Breast epithelium (tissue), 4 donors: ENCODE measurements at regions not wholly inside any gene's neighbourhood (a gene's known extent, or its start where the extent isn't known, plus 50 kb on each side); places are given as distances from the start of the nearest gene placed in this dataset.

ENCODE experiments used
- DNase-seq, 2 donors: peaks; one replicate each; pipeline ENCODE4 v3.0.0-alpha.2; 2019; ENCODE audit warnings: low spot score in 2 of 2
- H3K27ac ChIP-seq, 2 donors: fragments of 200-600 bp; sonication (generic) in 1 of 2; one replicate each; pipeline ENCODE4 v1.5.1; 2016 to 2019; ENCODE audit warnings: mild to moderate bottlenecking in 1 of 2
- H3K27me3 ChIP-seq, 2 donors: fragments of 200-600 bp; sonication (generic) in 1 of 2; one replicate each; pipeline versions ENCODE4 v1.5.1 to v1.6.0; 2017 to 2019; ENCODE audit warnings: control low read depth in 1 of 2, mild to moderate bottlenecking in 1 of 2
- H3K36me3 ChIP-seq: fragments of 200-600 bp; one replicate; pipeline ENCODE4 v1.5.1; 2019
- H3K4me1 ChIP-seq, 2 donors: fragments of 200-600 bp; sonication (generic); one replicate each; pipeline ENCODE4 v1.5.1; 2016 to 2019; ENCODE audit warnings: control low read depth in 1 of 2
- H3K4me3 ChIP-seq, 3 donors: fragments of 200-600 bp; sonication (generic); 1 replicate in 2 of 3; 2 replicates in 1 of 3; pipeline ENCODE4 v1.5.1; 2016 to 2019; ENCODE audit warnings: mild to moderate bottlenecking in 3 of 3, moderate library complexity in 2 of 3
- H3K9me3 ChIP-seq, 2 donors: fragments of 200-600 bp; sonication (generic) in 1 of 2; one replicate each; pipeline ENCODE4 v1.5.1; 2016 to 2019; ENCODE audit warnings: control low read depth in 1 of 2
- CTCF ChIP-seq, 3 donors: fragments of 450-650 bp; IDR thresholded peaks; one replicate each; pipeline ENCODE4 v1.5.1; 2016 to 2017; ENCODE audit warnings: antibody characterized with exemption in 3 of 3, mild to moderate bottlenecking in 3 of 3, moderate library complexity in 3 of 3
- POLR2A ChIP-seq: fragments of 450-650 bp; IDR thresholded peaks from one replicate; pipeline ENCODE4 v1.6.1; 2016; ENCODE audit warnings: antibody characterized with exemption, mild to moderate bottlenecking, moderate library complexity
- POLR2AphosphoS5 ChIP-seq, 3 donors: sonication (generic); formaldehyde crosslinking; IDR thresholded peaks; one replicate each; pipeline ENCODE4 v1.6.1; 2017; ENCODE audit warnings: antibody characterized with exemption in 3 of 3
- intact Hi-C: fragments of 100-400 bp; cut with DNase I; formaldehyde crosslinking; loops from one replicate; pipeline ENCODE4 v1.15.1; 2023; ENCODE audit warnings: low total_unique reads

- no peaks in the 10 kb centered on the region for H3K36me3 ChIP-seq
- no peaks in the 10 kb centered on the region for H3K27me3 ChIP-seq
- intact Hi-C loops, result no loop called here
- H3K9me3 ChIP-seq, result no peaks in the 10 kb centered on the region
- no peak for DNase-seq
- H3K4me3 ChIP-seq, result no peak overlapping the region
- no peak overlapping the region for H3K27ac ChIP-seq
- no peaks in the 10 kb centered on the region for H3K4me1 ChIP-seq
- TF ChIP-seq POLR2AphosphoS5 (IDR thresholded peaks at IDR 0.05) (no peak), CTCF (IDR thresholded peaks at IDR 0.05) (no peak), POLR2A (no peak)
Measured at GRCh38 chr4:23717528-23718248, 172.2 kb downstream of the PPARGC1A start.

- H3K4me1 ChIP-seq, result no peaks in the 10 kb centered on the region
- H3K36me3 ChIP-seq, result no peaks in the 10 kb centered on the region
- intact Hi-C loops, result no loop called here
- no peaks in the 10 kb centered on the region for H3K27me3 ChIP-seq
- H3K4me3 ChIP-seq, result no peak overlapping the region
- no peak for TF ChIP-seq POLR2A
- TF ChIP-seq CTCF (IDR thresholded peaks at IDR 0.05), result no peak
- no peak for TF ChIP-seq POLR2AphosphoS5 (IDR thresholded peaks at IDR 0.05)
- no peak for DNase-seq
- no peak overlapping the region for H3K27ac ChIP-seq
- H3K9me3 ChIP-seq, result no peaks in the 10 kb centered on the region
Measured at GRCh38 chr4:23710298-23710697, 179.5 kb downstream of the PPARGC1A start.

- no peaks in the 10 kb centered on the region for H3K27me3 ChIP-seq
- TF ChIP-seq CTCF (IDR thresholded peaks at IDR 0.05) (no peak), POLR2AphosphoS5 (IDR thresholded peaks at IDR 0.05) (no peak), POLR2A (no peak)
- H3K4me1 ChIP-seq, result no peaks in the 10 kb centered on the region
- no peaks in the 10 kb centered on the region for H3K9me3 ChIP-seq
- no peak overlapping the region for H3K4me3 ChIP-seq
- no peak for DNase-seq
- intact Hi-C loops, result no loop called here
- no peak overlapping the region for H3K27ac ChIP-seq
- no peaks in the 10 kb centered on the region for H3K36me3 ChIP-seq
Measured at GRCh38 chr4:23707652-23708026, 182.2 kb downstream of the PPARGC1A start.

GRCh38 chr4:23706972-23707651, 182.7 kb downstream of the PPARGC1A start:
- H3K4me1 ChIP-seq, result no peaks in the 10 kb centered on the region
- intact Hi-C loops, result no loop called here
- no peak for TF ChIP-seq POLR2AphosphoS5 (IDR thresholded peaks at IDR 0.05)
- no peak for TF ChIP-seq CTCF (IDR thresholded peaks at IDR 0.05)
- DNase-seq, result no peak
- no peak overlapping the region for H3K27ac ChIP-seq
- no peak overlapping the region for H3K4me3 ChIP-seq
- H3K36me3 ChIP-seq, result no peaks in the 10 kb centered on the region
- no peaks in the 10 kb centered on the region for H3K27me3 ChIP-seq
- H3K9me3 ChIP-seq, result no peaks in the 10 kb centered on the region

GRCh38 chr4:23700197-23700596, 189.7 kb downstream of the PPARGC1A start:
- intact Hi-C loops, result no loop called here
- no peak overlapping the region for H3K27ac ChIP-seq
- H3K4me1 ChIP-seq, result no peaks in the 10 kb centered on the region
- DNase-seq, result no peak
- no peak for TF ChIP-seq POLR2A
- TF ChIP-seq CTCF (IDR thresholded peaks at IDR 0.05), result no peak
- TF ChIP-seq POLR2AphosphoS5 (IDR thresholded peaks at IDR 0.05), result no peak
- H3K9me3 ChIP-seq, result no peaks in the 10 kb centered on the region
- H3K4me3 ChIP-seq, result no peak overlapping the region
- H3K27me3 ChIP-seq, result no peaks in the 10 kb centered on the region
- H3K36me3 ChIP-seq, result no peaks in the 10 kb centered on the region
